WTC11 (cell line): ENCODE measurements at regions not wholly inside any gene's neighbourhood (a gene's known extent, or its start where the extent isn't known, plus 50 kb on each side); places are given as distances from the start of the nearest gene placed in this dataset.

Experiments used
- ATAC-seq: fragments of 200-7000 bp; cut with Tn5 transposase; 2 replicates; pipeline ENCODE4 v1.10.0; 2021; ENCODE audit warnings: mild to moderate bottlenecking, moderate library complexity
- CTCF ChIA-PET: fragments of 300-600 bp; sonication (Branson Sonifier 250); formaldehyde crosslinking; loops from one replicate; lab custom pipeline; 2021; ENCODE audit warnings: antibody characterized with exemption; lab: Charles Lee
- POLR2A ChIA-PET: fragments of 350-600 bp; sonication (Branson Sonifier 250); formaldehyde crosslinking; loops from one replicate; lab custom pipeline; 2021; ENCODE audit warnings: antibody characterized with exemption; lab: Charles Lee
- DNase-seq: peaks from one replicate; pipeline ENCODE4 v3.0.0; 2021; ENCODE audit warnings: low spot score
- H3K27ac Mint-ChIP-seq: 2 replicates; pipeline ENCODE4 v1.8.0; 2021; ENCODE audit warnings: mixed read lengths
- H3K27me3 Mint-ChIP-seq: 2 replicates; pipeline ENCODE4 v1.8.0; 2021; ENCODE audit warnings: low read depth, mild to moderate bottlenecking, moderate library complexity, mixed read lengths
- H3K36me3 Mint-ChIP-seq: 2 replicates; pipeline ENCODE4 v1.8.0; 2021; ENCODE audit warnings: mixed read lengths
- H3K4me1 Mint-ChIP-seq: 2 replicates; pipeline ENCODE4 v1.8.0; 2022; ENCODE audit warnings: mixed read lengths
- H3K4me3 Mint-ChIP-seq: 2 replicates; pipeline ENCODE4 v1.8.0; 2021; ENCODE audit warnings: mild to moderate bottlenecking, moderate library complexity, mixed read lengths
- H3K9me3 Mint-ChIP-seq: 2 replicates; pipeline ENCODE4 v1.8.0; 2021; ENCODE audit warnings: mixed read lengths
- ARID4B ChIP-seq: sonication (generic); formaldehyde crosslinking; IDR thresholded peaks from 2 replicates; pipeline ENCODE4 v1.8.0; 2023; ENCODE audit warnings: missing genetic modification reagents, mild to moderate bottlenecking, borderline replicate concordance
- ATF1 ChIP-seq: sonication (generic); formaldehyde crosslinking; IDR thresholded peaks from 2 replicates; pipeline ENCODE4 v1.8.1; 2023; ENCODE audit warnings: mild to moderate bottlenecking, moderate library complexity, missing genetic modification reagents
- ELF4 ChIP-seq: sonication (generic); formaldehyde crosslinking; IDR thresholded peaks from 2 replicates; pipeline ENCODE4 v1.8.1; 2022; ENCODE audit warnings: low read depth, mild to moderate bottlenecking, moderate library complexity, missing genetic modification reagents
- FOXJ3 ChIP-seq: sonication (generic); formaldehyde crosslinking; IDR thresholded peaks from 2 replicates; pipeline ENCODE4 v1.9.0; 2021; ENCODE audit warnings: missing genetic modification reagents, mild to moderate bottlenecking, borderline replicate concordance
- FOXK1 ChIP-seq: sonication (generic); formaldehyde crosslinking; IDR thresholded peaks from 2 replicates; pipeline ENCODE4 v1.8.0; 2022; ENCODE audit warnings: mild to moderate bottlenecking, moderate library complexity, missing genetic modification reagents
- KAT7 ChIP-seq: sonication (generic); formaldehyde crosslinking; IDR thresholded peaks from 2 replicates; pipeline ENCODE4 v1.8.1; 2023; ENCODE audit warnings: missing genetic modification reagents, mild to moderate bottlenecking, borderline replicate concordance
- NFE2L1 ChIP-seq: sonication (generic); formaldehyde crosslinking; IDR thresholded peaks from 2 replicates; pipeline ENCODE4 v1.8.1; 2023; ENCODE audit warnings: missing genetic modification reagents
- OVOL2 ChIP-seq: fragments of 250-450 bp; sonication (Bioruptor Pico); IDR thresholded peaks from 2 replicates; pipeline ENCODE4 v1.9.0; 2021; ENCODE audit warnings: mild to moderate bottlenecking, borderline replicate concordance
- PREB ChIP-seq: sonication (generic); formaldehyde crosslinking; IDR thresholded peaks from 2 replicates; pipeline ENCODE4 v1.8.1; 2022; ENCODE audit warnings: mild to moderate bottlenecking, missing genetic modification reagents, moderate library complexity, borderline replicate concordance
- SMAD4 ChIP-seq: sonication (generic); formaldehyde crosslinking; IDR thresholded peaks from 2 replicates; pipeline ENCODE4 v1.8.0; 2022; ENCODE audit warnings: mild to moderate bottlenecking, missing genetic modification reagents
- SP1 ChIP-seq: sonication (generic); formaldehyde crosslinking; conservative IDR thresholded peaks from 2 replicates; pipeline ENCODE4 v1.8.1; 2022; ENCODE audit warnings: missing genetic modification reagents
- STAT6 ChIP-seq: sonication (generic); formaldehyde crosslinking; conservative IDR thresholded peaks from 2 replicates; pipeline ENCODE4 v1.8.1; 2023; ENCODE audit warnings: mild to moderate bottlenecking, low read depth, missing genetic modification reagents, moderate library complexity
- TEAD1 ChIP-seq: sonication (generic); formaldehyde crosslinking; IDR thresholded peaks from 2 replicates; pipeline ENCODE4 v1.8.0; 2022; ENCODE audit warnings: mild to moderate bottlenecking, missing genetic modification reagents
- USF1 ChIP-seq: sonication (generic); formaldehyde crosslinking; IDR thresholded peaks from 2 replicates; pipeline ENCODE4 v1.8.0; 2022; ENCODE audit warnings: mild to moderate bottlenecking, missing genetic modification reagents
- USF2 ChIP-seq: sonication (generic); formaldehyde crosslinking; IDR thresholded peaks from 2 replicates; pipeline ENCODE4 v1.8.1; 2023; ENCODE audit warnings: mild to moderate bottlenecking, missing genetic modification reagents, moderate library complexity
- ZNF317 ChIP-seq: sonication (generic); formaldehyde crosslinking; IDR thresholded peaks from 2 replicates; pipeline ENCODE4 v1.8.1; 2023; ENCODE audit warnings: low read depth, mild to moderate bottlenecking, moderate library complexity, missing genetic modification reagents, borderline replicate concordance

GRCh38 chr3:170709046-170709445, 123.2 kb upstream of the SLC7A14 start (continued):
- TF ChIP-seq PREB (CRISPR knock-in tag) = no peak
- no peak for TF ChIP-seq USF1 (CRISPR knock-in tag)
- no peak for TF ChIP-seq USF2 (CRISPR knock-in tag)
- no peak for TF ChIP-seq SP1 (CRISPR knock-in tag)
- TF ChIP-seq FOXJ3 (CRISPR knock-in tag) = no peak

GRCh38 chr3:170707899-170708298, 122.0 kb upstream of the SLC7A14 start:
- Mint-ChIP-seq H3K36me3 (peaks cover 16% of the 10 kb centered on the region), H3K4me1 (peaks cover 8% of the 10 kb centered on the region), H3K27ac (no peak overlapping the region), H3K9me3 (peaks cover 24% of the 10 kb centered on the region), H3K4me3 (no peak overlapping the region), H3K27me3 (peaks cover 3% of the 10 kb centered on the region)
- ATAC-seq = no peak
- CTCF ChIA-PET = no interaction called here
- TF ChIP-seq ELF4 (CRISPR knock-in tag) = no peak
- TF ChIP-seq TEAD1 = no peak
- no peak for TF ChIP-seq OVOL2 (CRISPR knock-in tag)
- no peak for TF ChIP-seq USF2 (CRISPR knock-in tag)
- no peak for TF ChIP-seq KAT7 (CRISPR knock-in tag)
- TF ChIP-seq FOXK1 = no peak
- no peak for TF ChIP-seq SMAD4 (CRISPR knock-in tag)
- TF ChIP-seq STAT6 = no peak
- no peak for TF ChIP-seq NFE2L1 (CRISPR knock-in tag)
- no peak for TF ChIP-seq ARID4B
- no peak for TF ChIP-seq ATF1 (CRISPR knock-in tag)
- no peak for TF ChIP-seq ZNF317 (CRISPR knock-in tag)
- POLR2A ChIA-PET = no interaction called here
- DNase-seq = no peak
